ENCODE measurements at regions not wholly inside any gene's neighbourhood (a gene's known extent, or its start where the extent isn't known, plus 50 kb on each side); places are given as distances from the start of the nearest gene placed in this dataset.

- no peak for TF ChIP-seq GABPA (IDR thresholded peaks at IDR 0.05; ENCODE audit: low read depth)
- no peak for TF ChIP-seq REST (IDR thresholded peaks at IDR 0.05; ENCODE audit: insufficient replicate concordance, low read depth)
- TF ChIP-seq POLR2AphosphoS5 (IDR thresholded peaks at IDR 0.05; ENCODE audit: low read depth), result no peak
- TF ChIP-seq SPI1 (IDR thresholded peaks at IDR 0.05; ENCODE audit: borderline replicate concordance, low read depth), result no peak
- TF ChIP-seq, protein P1, sequence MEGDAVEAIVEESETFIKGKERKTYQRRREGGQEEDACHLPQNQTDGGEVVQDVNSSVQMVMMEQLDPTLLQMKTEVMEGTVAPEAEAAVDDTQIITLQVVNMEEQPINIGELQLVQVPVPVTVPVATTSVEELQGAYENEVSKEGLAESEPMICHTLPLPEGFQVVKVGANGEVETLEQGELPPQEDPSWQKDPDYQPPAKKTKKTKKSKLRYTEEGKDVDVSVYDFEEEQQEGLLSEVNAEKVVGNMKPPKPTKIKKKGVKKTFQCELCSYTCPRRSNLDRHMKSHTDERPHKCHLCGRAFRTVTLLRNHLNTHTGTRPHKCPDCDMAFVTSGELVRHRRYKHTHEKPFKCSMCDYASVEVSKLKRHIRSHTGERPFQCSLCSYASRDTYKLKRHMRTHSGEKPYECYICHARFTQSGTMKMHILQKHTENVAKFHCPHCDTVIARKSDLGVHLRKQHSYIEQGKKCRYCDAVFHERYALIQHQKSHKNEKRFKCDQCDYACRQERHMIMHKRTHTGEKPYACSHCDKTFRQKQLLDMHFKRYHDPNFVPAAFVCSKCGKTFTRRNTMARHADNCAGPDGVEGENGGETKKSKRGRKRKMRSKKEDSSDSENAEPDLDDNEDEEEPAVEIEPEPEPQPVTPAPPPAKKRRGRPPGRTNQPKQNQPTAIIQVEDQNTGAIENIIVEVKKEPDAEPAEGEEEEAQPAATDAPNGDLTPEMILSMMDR (IDR thresholded peaks at IDR 0.05; ENCODE audit: insufficient read depth, low read length), result no peak
- Histone ChIP-seq H3K4me3 (replicated peaks; ENCODE audit: insufficient read depth, low read length) (no peak overlapping the region), H3K27ac (replicated peaks) (no peak overlapping the region), H3K27me3 (ENCODE audit: insufficient read depth, poor library complexity, severe bottlenecking) (no peaks in the 10 kb centered on the region)
- no peak for DNase-seq (ENCODE audit: low read depth in 1 of 2, low spot score in 1 of 2)
These were observed 81.1 kb upstream of the ZNF648 start for GRCh38 chr1:182142621-182143020.

GRCh38 chr1:182141040-182141439 lies 79.5 kb upstream of the ZNF648 start:
- Histone ChIP-seq H3K27me3 (ENCODE audit: insufficient read depth, poor library complexity, severe bottlenecking) (no peaks in the 10 kb centered on the region), H3K27ac (replicated peaks) (no peak overlapping the region), H3K4me3 (replicated peaks; ENCODE audit: insufficient read depth, low read length) (no peak overlapping the region)
- TF ChIP-seq REST (IDR thresholded peaks at IDR 0.05; ENCODE audit: insufficient replicate concordance, low read depth) (no peak), GABPA (IDR thresholded peaks at IDR 0.05; ENCODE audit: low read depth) (no peak), POLR2AphosphoS5 (IDR thresholded peaks at IDR 0.05; ENCODE audit: low read depth) (no peak), SPI1 (IDR thresholded peaks at IDR 0.05; ENCODE audit: borderline replicate concordance, low read depth) (no peak)
- TF ChIP-seq, protein P1 (IDR thresholded peaks at IDR 0.05; ENCODE audit: insufficient read depth, low read length), result no peak
- DNase-seq (ENCODE audit: low read depth in 1 of 2, low spot score in 1 of 2), result no peak

DNA sequence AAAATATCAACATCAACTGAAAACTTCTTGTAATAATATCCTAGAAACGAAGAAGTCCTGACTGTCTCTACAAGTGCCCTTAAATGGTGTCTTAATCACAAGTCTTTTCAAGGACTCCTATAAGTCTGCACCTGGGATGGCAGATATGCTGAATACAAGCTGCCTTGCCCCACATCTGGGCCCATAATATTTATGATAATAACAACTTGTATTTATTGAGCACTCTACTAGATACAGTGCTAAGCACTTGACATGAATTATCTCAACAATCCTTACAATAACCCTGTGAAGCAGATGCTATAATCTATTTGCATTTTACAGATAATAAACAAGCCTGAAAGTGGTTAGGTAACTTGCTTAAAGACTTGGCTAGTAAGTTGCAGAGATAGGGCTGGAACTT lies 78.0 kb upstream of the ZNF648 start:
- DNase-seq (ENCODE audit: low read depth in 1 of 2, low spot score in 1 of 2), result no peak
- no peak for TF ChIP-seq REST (IDR thresholded peaks at IDR 0.05; ENCODE audit: insufficient replicate concordance, low read depth)
- TF ChIP-seq POLR2AphosphoS5 (IDR thresholded peaks at IDR 0.05; ENCODE audit: low read depth), result no peak
- TF ChIP-seq GABPA (IDR thresholded peaks at IDR 0.05; ENCODE audit: low read depth), result no peak
- TF ChIP-seq, protein P1 (IDR thresholded peaks at IDR 0.05; ENCODE audit: insufficient read depth, low read length), result no peak
- TF ChIP-seq SPI1 (IDR thresholded peaks at IDR 0.05; ENCODE audit: borderline replicate concordance, low read depth), result no peak
- Histone ChIP-seq H3K27me3 (ENCODE audit: insufficient read depth, poor library complexity, severe bottlenecking) (no peaks in the 10 kb centered on the region), H3K4me3 (replicated peaks; ENCODE audit: insufficient read depth, low read length) (no peak overlapping the region), H3K27ac (replicated peaks) (no peak overlapping the region)
